Spleen (tissue), 7 donors: ENCODE measurements at regions not wholly inside any gene's neighbourhood (a gene's known extent, or its start where the extent isn't known, plus 50 kb on each side); places are given as distances from the start of the nearest gene placed in this dataset.

Experiments used
- POLR2A ChIP-seq, 3 donors: fragments of 450-650 bp; IDR thresholded peaks; one replicate each; pipeline ENCODE4 v1.5.1; 2017; ENCODE audit warnings: antibody characterized with exemption in 3 of 3, mild to moderate bottlenecking in 1 of 3
- POLR2AphosphoS5 ChIP-seq, 3 donors: sonication (generic); formaldehyde crosslinking; IDR thresholded peaks; one replicate each; pipeline ENCODE4 v1.5.1; 2017; ENCODE audit warnings: antibody characterized with exemption in 3 of 3
- TF ChIP-seq, protein P1 (sequence below), 11 experiments: fragments of 200-600 bp in 7 of 11; fragments of 450-650 bp in 4 of 11; sonication (generic) in 4 of 11; IDR thresholded peaks in 8 of 11; conservative IDR thresholded peaks in 3 of 11; 1 replicate in 7 of 11; 2 replicates in 4 of 11; pipeline versions ENCODE4 v1.4.0 to v1.8.0; 2016 to 2021; ENCODE audit warnings: antibody characterized with exemption in 11 of 11, inconsistent platforms in 4 of 11, mild to moderate bottlenecking in 1 of 11
- donor health status: DM: no; HTN: no; CAD: no; lungs with moderate emphysema.
- donor health status: DM: no; HTN: no; CAD: no.
- donor health status: DM: no; HTN: no; CAD: no.

DNA sequence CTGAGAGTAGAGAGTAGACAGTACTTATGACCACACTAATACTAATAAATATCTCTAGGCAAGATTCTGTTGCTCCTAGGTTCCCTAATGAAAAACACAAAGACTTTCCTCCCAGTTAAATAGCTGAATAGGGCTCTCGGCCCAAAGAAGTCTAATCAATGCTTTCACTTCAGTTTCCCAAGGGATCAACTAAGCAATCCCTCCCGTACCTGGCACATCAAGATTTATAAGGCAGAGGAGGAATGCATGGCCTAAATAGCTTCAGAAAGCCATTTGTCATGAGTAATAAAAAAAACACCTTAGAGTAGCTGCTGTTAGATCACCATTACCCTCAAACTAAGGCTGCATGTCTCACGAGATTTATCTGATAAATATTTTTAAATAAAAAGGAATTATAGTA, 56.8 kb upstream of the EXOC1L start:
- TF ChIP-seq, protein P1, sequence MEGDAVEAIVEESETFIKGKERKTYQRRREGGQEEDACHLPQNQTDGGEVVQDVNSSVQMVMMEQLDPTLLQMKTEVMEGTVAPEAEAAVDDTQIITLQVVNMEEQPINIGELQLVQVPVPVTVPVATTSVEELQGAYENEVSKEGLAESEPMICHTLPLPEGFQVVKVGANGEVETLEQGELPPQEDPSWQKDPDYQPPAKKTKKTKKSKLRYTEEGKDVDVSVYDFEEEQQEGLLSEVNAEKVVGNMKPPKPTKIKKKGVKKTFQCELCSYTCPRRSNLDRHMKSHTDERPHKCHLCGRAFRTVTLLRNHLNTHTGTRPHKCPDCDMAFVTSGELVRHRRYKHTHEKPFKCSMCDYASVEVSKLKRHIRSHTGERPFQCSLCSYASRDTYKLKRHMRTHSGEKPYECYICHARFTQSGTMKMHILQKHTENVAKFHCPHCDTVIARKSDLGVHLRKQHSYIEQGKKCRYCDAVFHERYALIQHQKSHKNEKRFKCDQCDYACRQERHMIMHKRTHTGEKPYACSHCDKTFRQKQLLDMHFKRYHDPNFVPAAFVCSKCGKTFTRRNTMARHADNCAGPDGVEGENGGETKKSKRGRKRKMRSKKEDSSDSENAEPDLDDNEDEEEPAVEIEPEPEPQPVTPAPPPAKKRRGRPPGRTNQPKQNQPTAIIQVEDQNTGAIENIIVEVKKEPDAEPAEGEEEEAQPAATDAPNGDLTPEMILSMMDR (IDR thresholded peaks at IDR 0.05 in 8 of 11, conservative IDR thresholded peaks at IDR 0.05 in 3 of 11): no peak
- TF ChIP-seq POLR2A (IDR thresholded peaks at IDR 0.05): no peak
- no peak for TF ChIP-seq POLR2AphosphoS5 (IDR thresholded peaks at IDR 0.05)
